Trophoblast cell (in vitro differentiated cells and primary cell): ENCODE measurements at regions not wholly inside any gene's neighbourhood (a gene's known extent, or its start where the extent isn't known, plus 50 kb on each side); places are given as distances from the start of the nearest gene placed in this dataset.

Source experiments
- DNase-seq, 2 donors: peaks; one replicate each; pipeline ENCODE4 v3.0.0-alpha.2; 2016
- H2AFZ ChIP-seq: 2 replicates; pipeline ENCODE4 v1.6.1; 2013; ENCODE audit warnings: low read length, moderate library complexity, mild to moderate bottlenecking; ENCODE audit not compliant: insufficient read depth, poor library complexity
- H2AK5ac ChIP-seq: 2 replicates; pipeline ENCODE4 v1.6.1; 2013; ENCODE audit warnings: mild to moderate bottlenecking, low read length
- H2BK120ac ChIP-seq: 2 replicates; pipeline ENCODE4 v1.6.1; 2013; ENCODE audit warnings: low read length, mild to moderate bottlenecking, moderate library complexity; ENCODE audit not compliant: insufficient read depth, poor library complexity
- H2BK12ac ChIP-seq: 2 replicates; pipeline ENCODE4 v1.6.1; 2013; ENCODE audit warnings: mild to moderate bottlenecking, low read length, moderate library complexity
- H2BK5ac ChIP-seq: 2 replicates; pipeline ENCODE4 v1.6.1; 2013; ENCODE audit warnings: low read length, low read depth, moderate library complexity, mild to moderate bottlenecking; ENCODE audit not compliant: poor library complexity
- H3K14ac ChIP-seq: 2 replicates; pipeline ENCODE4 v1.6.1; 2013; ENCODE audit warnings: mild to moderate bottlenecking, low read length
- H3K18ac ChIP-seq: 2 replicates; pipeline ENCODE4 v1.6.1; 2013; ENCODE audit warnings: mild to moderate bottlenecking, low read length
- H3K23ac ChIP-seq: 2 replicates; pipeline ENCODE4 v1.6.1; 2013; ENCODE audit warnings: low read length
- H3K27ac ChIP-seq: 2 replicates; pipeline ENCODE4 v1.5.1; 2013; ENCODE audit warnings: low read depth, mild to moderate bottlenecking, inconsistent platforms, low read length, moderate library complexity
- H3K27me3 ChIP-seq: 2 replicates; pipeline ENCODE4 v1.6.1; 2013; ENCODE audit warnings: inconsistent platforms, mild to moderate bottlenecking, low read length, moderate library complexity; ENCODE audit not compliant: insufficient read depth
- H3K36me3 ChIP-seq, 2 experiments: 1 replicate in 1 of 2; 2 replicates in 1 of 2; pipeline ENCODE4 v1.6.1; 2013; ENCODE audit warnings: low read length in 2 of 2, mild to moderate bottlenecking in 2 of 2, moderate library complexity in 1 of 2; ENCODE audit not compliant: insufficient read depth in 2 of 2, control insufficient read depth in 1 of 2
- H3K4ac ChIP-seq: 2 replicates; pipeline ENCODE4 v1.6.1; 2013; ENCODE audit warnings: low read depth, mild to moderate bottlenecking, low read length, moderate library complexity
- H3K4me1 ChIP-seq, 2 experiments: 1 replicate in 1 of 2; 2 replicates in 1 of 2; pipeline ENCODE4 v1.6.1; 2013; ENCODE audit warnings: low read length in 2 of 2, mild to moderate bottlenecking in 2 of 2, moderate library complexity in 1 of 2; ENCODE audit not compliant: insufficient read depth in 2 of 2, control insufficient read depth in 1 of 2
- H3K4me2 ChIP-seq: 2 replicates; pipeline ENCODE4 v1.6.1; 2013; ENCODE audit warnings: inconsistent platforms, mild to moderate bottlenecking, low read length, moderate library complexity
- H3K4me3 ChIP-seq: 2 replicates; pipeline ENCODE4 v1.5.1; 2013; ENCODE audit warnings: mild to moderate bottlenecking, low read depth, low read length, inconsistent platforms
- H3K79me1 ChIP-seq: one replicate; pipeline ENCODE4 v1.6.1; 2013; ENCODE audit warnings: low read length
- H3K79me2 ChIP-seq: 2 replicates; pipeline ENCODE4 v1.6.1; 2013; ENCODE audit warnings: low read length, mild to moderate bottlenecking; ENCODE audit not compliant: control insufficient read depth, insufficient read depth, poor library complexity
- H3K9ac ChIP-seq: 2 replicates; pipeline ENCODE4 v1.6.1; 2013; ENCODE audit warnings: mild to moderate bottlenecking, low read length
- H3K9me3 ChIP-seq: 2 replicates; pipeline ENCODE4 v1.6.1; 2013; ENCODE audit warnings: low read depth, mild to moderate bottlenecking, control low read depth, inconsistent platforms, low read length; ENCODE audit not compliant: insufficient read depth
- H4K12ac ChIP-seq: 2 replicates; pipeline ENCODE4 v1.6.1; 2013; ENCODE audit warnings: low read depth, mild to moderate bottlenecking, low read length, moderate library complexity
- H4K8ac ChIP-seq: 2 replicates; pipeline ENCODE4 v1.6.1; 2013; ENCODE audit warnings: low read depth, mild to moderate bottlenecking, low read length, moderate library complexity
- H4K91ac ChIP-seq: one replicate; pipeline ENCODE4 v1.6.1; 2013; ENCODE audit warnings: low read depth, mild to moderate bottlenecking, low read length, moderate library complexity
- WGBS: extraction: QIAGEN DNeasy Blood & Tissue Kit; methylation state at CpG from one replicate; pipeline ENCODE4 v1.1.7; 2013; ENCODE audit warnings: missing lambda C conversion rate; ENCODE audit not compliant: insufficient read length, insufficient coverage; ENCODE audit errors: extremely low coverage; 5-methylcytosine and 5-hydroxymethylcytosine counted together

DNA sequence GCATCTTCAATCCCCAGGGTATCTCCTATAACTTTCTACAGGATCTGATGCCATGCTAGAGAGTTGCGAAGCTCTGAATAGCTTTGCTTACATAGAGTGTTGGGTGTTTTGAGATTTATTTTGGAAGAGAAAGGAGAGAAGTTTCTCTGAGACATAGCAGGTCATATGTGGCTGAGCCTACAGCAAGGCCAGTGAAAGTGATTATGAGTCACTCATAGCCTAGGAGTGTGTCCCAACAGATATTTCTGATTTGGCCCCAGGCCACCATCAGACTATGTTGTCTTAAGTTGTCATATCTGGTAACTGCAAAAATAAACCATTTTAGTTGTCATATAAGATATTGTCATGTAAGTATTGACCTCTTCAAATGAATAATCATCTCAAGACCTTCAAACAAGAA is 132.0 kb upstream of the RAI14 start:
- Histone ChIP-seq H2BK5ac (peak overlapping the region; percentile 39), H4K12ac (no peak overlapping the region), H3K27me3 (no peaks in the 10 kb centered on the region), H4K91ac (no peak overlapping the region), H3K27ac (peak overlapping the region; percentile 22), H2BK120ac (peak overlapping the region; percentile 50), H3K9me3 (no peaks in the 10 kb centered on the region), H3K4me3 (no peak overlapping the region), H3K4me2 (no peak overlapping the region), H2AFZ (no peak overlapping the region), H3K4ac (no peak overlapping the region), H2BK12ac (peak overlapping the region; percentile 92), H3K9ac (no peak overlapping the region), H3K23ac (no peak overlapping the region), H3K36me3 (no peaks in the 10 kb centered on the region), H3K79me2 (peaks cover 2% of the 10 kb centered on the region), H3K79me1 (peaks cover 16% of the 10 kb centered on the region), H4K8ac (no peak overlapping the region), H3K18ac (no peak overlapping the region), H3K14ac (peak overlapping the region; percentile 33), H2AK5ac (peak overlapping the region; percentile 45), H3K4me1 (peaks cover 8 to 9% of the 10 kb centered on the region in 2 experiments)
- WGBS = no CpG with 5 or more reads among the region's 1 CpG
- peak; percentile 19 to 35 for DNase-seq

GRCh38 chr5:34525761-34526160 is 130.4 kb upstream of the RAI14 start:
- no peak for DNase-seq
- Histone ChIP-seq H3K9me3 (no peaks in the 10 kb centered on the region), H3K27ac (no peak overlapping the region), H3K14ac (peak overlapping the region; percentile 22), H4K12ac (no peak overlapping the region), H3K23ac (no peak overlapping the region), H3K79me1 (peaks cover 24% of the 10 kb centered on the region), H2BK12ac (peak overlapping the region; percentile 33), H3K4me1 (peaks cover 12 to 13% of the 10 kb centered on the region in 2 experiments), H3K4me3 (no peak overlapping the region), H3K4me2 (no peak overlapping the region), H4K8ac (peak overlapping the region; percentile 25), H4K91ac (peak overlapping the region; percentile 7), H2BK120ac (no peak overlapping the region), H2BK5ac (no peak overlapping the region), H3K4ac (no peak overlapping the region), H3K27me3 (no peaks in the 10 kb centered on the region), H2AFZ (no peak overlapping the region), H3K79me2 (peaks cover 2% of the 10 kb centered on the region), H3K36me3 (no peaks in the 10 kb centered on the region), H2AK5ac (peak overlapping the region; percentile 68), H3K9ac (no peak overlapping the region), H3K18ac (no peak overlapping the region)
- WGBS = no CpG with 5 or more reads among the region's 6 CpGs

DNA sequence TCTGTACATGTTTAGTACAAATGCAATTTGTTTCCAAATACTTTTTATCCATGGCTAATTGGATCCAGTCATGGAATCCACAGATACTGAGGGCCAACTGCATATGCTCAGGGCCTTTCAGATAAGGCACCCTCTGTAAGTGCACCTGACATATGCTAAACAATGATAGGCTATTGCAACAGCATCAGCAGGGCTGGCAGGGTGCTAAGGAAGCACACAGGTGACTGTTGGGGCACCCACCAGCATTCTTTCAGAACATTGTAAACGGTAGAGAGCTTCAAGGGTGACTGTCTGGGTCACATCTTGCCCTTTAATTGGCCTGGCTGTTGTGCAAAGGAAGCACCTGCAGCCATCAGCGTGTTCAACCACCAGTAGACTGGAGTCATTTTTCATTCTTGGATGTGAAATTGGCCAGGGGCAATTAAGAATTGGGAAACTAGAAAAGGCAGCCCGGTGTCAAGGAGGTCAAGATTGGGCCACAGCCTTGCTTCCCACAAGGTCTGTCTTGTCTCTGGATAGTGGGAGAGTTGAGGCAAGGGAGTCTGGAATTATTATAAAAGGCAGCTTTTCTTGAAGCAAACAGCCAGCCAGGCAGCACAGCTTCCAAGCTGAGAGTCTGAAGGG is 129.3 kb upstream of the RAI14 start:
- Histone ChIP-seq H4K8ac (peak overlapping the region; percentile 54), H3K9me3 (no peaks in the 10 kb centered on the region), H3K79me1 (peaks cover 21% of the 10 kb centered on the region), H2BK120ac (peak overlapping the region; percentile 64), H3K14ac (no peak overlapping the region), H3K79me2 (no peaks in the 10 kb centered on the region), H3K9ac (no peak overlapping the region), H3K4me2 (no peak overlapping the region), H3K4ac (no peak overlapping the region), H3K23ac (no peak overlapping the region), H3K27ac (no peak overlapping the region), H3K36me3 (no peaks in the 10 kb centered on the region), H3K4me3 (no peak overlapping the region), H4K12ac (no peak overlapping the region), H3K4me1 (peaks cover 9 to 10% of the 10 kb centered on the region in 2 experiments), H2AFZ (no peak overlapping the region), H2BK12ac (peak overlapping the region; percentile 56), H2AK5ac (no peak overlapping the region), H4K91ac (peak overlapping the region; percentile 52), H3K18ac (no peak overlapping the region), H2BK5ac (peak overlapping the region; percentile 43), H3K27me3 (no peaks in the 10 kb centered on the region)
- WGBS = no CpG with 5 or more reads among the region's 3 CpGs
- DNase-seq = peak; percentile 59 to 89

GRCh38 chr5:34529581-34530331 is 126.4 kb upstream of the RAI14 start:
- peaks cover 7 to 14% of the 10 kb centered on the region in 2 experiments for H3K4me1 ChIP-seq
- no peak overlapping the region for H3K23ac ChIP-seq
- H2AK5ac ChIP-seq = no peak overlapping the region
- H3K14ac ChIP-seq = no peak overlapping the region
- H3K18ac ChIP-seq = peak overlapping the region; percentile 7
- H3K4me2 ChIP-seq = no peak overlapping the region
- peak overlapping the region; percentile 26 for H2BK5ac ChIP-seq
- WGBS = no CpG with 5 or more reads among the region's 10 CpGs
- peak overlapping the region; percentile 34 for H4K91ac ChIP-seq
- H3K79me1 ChIP-seq = peaks cover 15% of the 10 kb centered on the region
- H3K27ac ChIP-seq = no peak overlapping the region
- H3K4me3 ChIP-seq = no peak overlapping the region
- no peak overlapping the region for H3K4ac ChIP-seq
- H2AFZ ChIP-seq = peak overlapping the region; percentile 20
- H3K9ac ChIP-seq = no peak overlapping the region
- H4K12ac ChIP-seq = no peak overlapping the region
- no peaks in the 10 kb centered on the region for H3K79me2 ChIP-seq
- DNase-seq = peak; percentile 95
- peak overlapping the region; percentile 42 for H4K8ac ChIP-seq
- no peaks in the 10 kb centered on the region for H3K9me3 ChIP-seq
- no peaks in the 10 kb centered on the region for H3K27me3 ChIP-seq
- peak overlapping the region; percentile 34 for H2BK12ac ChIP-seq
- H3K36me3 ChIP-seq = no peaks in the 10 kb centered on the region
- H2BK120ac ChIP-seq = peak overlapping the region; percentile 23
